T-helper 2 cell treated with Interferon-gamma antibody and Interleukin-4, amounts not matched to agents 100 ng/mL and 5 ng/mL, for 36 hours (primary cell): ENCODE measurements at regions not wholly inside any gene's neighbourhood (a gene's known extent, or its start where the extent isn't known, plus 50 kb on each side); places are given as distances from the start of the nearest gene placed in this dataset.

Experiments
- intact Hi-C: fragments of 100-400 bp; cut with micrococcal nuclease; formaldehyde crosslinking; loops from one replicate; pipeline ENCODE4 v1.15.1; 2023

- intact Hi-C loops: no loop called here
Measured at GRCh38 chr9:22389271-22389670, 57.4 kb upstream of the DMRTA1 start.

- intact Hi-C loops: no loop called here
Measured at GRCh38 chr9:22392523-22392922, 54.1 kb upstream of the DMRTA1 start.

GRCh38 chr9:22395687-22396141 is 50.9 kb upstream of the DMRTA1 start:
- intact Hi-C loops: no loop called here
